ENCODE measurements at regions not wholly inside any gene's neighbourhood (a gene's known extent, or its start where the extent isn't known, plus 50 kb on each side); places are given as distances from the start of the nearest gene placed in this dataset.
"Not testable (repeated sequence)": the region's sequence is repeated elsewhere in the genome, so short reads cannot be mapped to it uniquely, and the experiment has no call there.

GRCh38 chr2:17460371-17461086 lies 57.7 kb downstream of the RAD51AP2 start:
- no peak for DNase-seq

GRCh38 chr2:17455343-17455742 lies 62.9 kb downstream of the RAD51AP2 start:
- no peak for DNase-seq

DNA sequence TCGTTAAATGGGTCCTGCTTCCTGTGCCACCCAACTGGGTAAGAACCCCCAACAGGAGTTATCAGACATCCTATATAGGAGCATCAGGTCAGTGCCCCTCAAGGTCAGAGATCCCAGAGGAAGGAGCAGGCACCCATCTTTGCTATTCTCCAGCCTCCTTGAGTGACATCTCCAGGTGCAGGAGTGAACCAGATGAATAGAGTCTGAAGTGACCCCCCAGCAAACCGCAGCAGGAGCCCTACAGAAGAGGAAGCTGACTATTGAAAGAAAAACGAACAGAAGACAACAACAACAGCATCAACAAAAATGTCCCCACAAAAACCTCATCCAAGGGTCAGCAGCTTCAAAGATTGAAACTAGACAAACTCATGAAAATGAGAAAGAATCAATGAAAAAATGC lies 72.0 kb downstream of the RAD51AP2 start:
- DNase-seq = not testable (repeated sequence)

DNA sequence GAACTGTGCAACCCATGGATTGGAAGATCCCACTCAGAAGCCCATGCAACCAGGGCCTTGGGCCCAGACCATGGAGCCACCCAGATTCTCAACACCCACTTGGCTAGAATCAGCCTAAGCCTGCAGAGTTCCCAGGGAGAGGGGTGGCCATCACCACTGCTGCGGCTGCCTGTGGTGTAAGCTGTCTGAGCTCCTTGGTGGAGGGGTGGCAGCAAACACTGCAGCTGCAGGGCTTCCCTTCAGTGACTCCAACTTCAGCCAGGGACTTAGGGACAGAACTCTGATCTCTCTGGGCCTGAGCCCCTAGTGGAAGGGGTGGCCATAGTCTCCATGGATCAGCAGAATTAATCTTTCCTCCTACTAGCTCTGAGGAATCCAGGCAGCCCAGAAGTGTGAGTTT lies 72.5 kb downstream of the RAD51AP2 start:
- no peak for DNase-seq

- no peak for DNase-seq
Measured at GRCh38 chr2:17442334-17442733, 75.9 kb downstream of the RAD51AP2 start.

- no peak for DNase-seq
Measured at GRCh38 chr2:17441790-17442189, 76.5 kb downstream of the RAD51AP2 start.

- no peak for DNase-seq
Measured at GRCh38 chr2:17441055-17441771, 77.0 kb downstream of the RAD51AP2 start.

DNA sequence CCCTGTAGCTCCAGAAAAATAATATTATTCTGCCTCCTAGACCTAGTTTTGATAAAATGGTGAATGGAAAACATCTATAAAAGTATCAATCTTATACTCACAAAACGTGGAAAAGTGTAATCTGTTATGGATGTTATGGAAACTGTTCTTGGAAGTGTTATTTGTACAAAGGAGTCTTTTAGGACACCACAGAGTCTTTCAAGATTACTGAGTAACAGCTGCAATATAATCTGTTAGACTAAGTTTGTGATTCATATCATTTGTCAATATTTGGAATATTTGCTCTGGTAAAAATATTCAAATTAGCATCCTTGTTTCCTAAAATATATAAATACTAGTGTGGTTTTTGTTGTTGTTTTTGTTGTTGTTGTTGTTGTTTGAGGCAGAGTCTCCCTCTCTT lies 87.9 kb downstream of the RAD51AP2 start:
- no peak for DNase-seq

GRCh38 chr2:17429130-17429529 lies 89.1 kb downstream of the RAD51AP2 start:
- no peak for DNase-seq

GRCh38 chr2:17427401-17427800 lies 90.8 kb downstream of the RAD51AP2 start:
- no peak for DNase-seq

DNA sequence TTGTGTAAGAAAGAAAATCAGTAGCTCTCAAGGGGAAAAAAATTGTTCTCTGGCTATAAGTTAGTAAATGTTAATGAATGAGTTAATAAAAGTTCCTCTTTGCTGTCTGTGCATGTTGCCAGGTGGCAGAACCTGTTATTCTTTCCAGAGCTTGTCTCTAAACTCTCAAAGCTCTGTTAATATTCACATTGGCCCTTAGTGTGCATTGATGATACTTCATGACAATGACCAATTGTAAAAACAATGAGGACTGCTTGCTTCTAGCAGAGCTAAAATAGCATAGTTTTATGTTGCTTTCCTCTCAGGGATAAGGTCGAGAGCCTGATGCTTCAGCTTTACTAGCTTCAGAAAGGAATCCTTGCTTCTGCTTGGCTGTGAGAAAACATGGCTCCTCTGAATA lies 91.5 kb downstream of the RAD51AP2 start:
- DNase-seq = no peak

GRCh38 chr2:17422061-17422460 lies 96.2 kb downstream of the RAD51AP2 start:
- no peak for DNase-seq

DNA sequence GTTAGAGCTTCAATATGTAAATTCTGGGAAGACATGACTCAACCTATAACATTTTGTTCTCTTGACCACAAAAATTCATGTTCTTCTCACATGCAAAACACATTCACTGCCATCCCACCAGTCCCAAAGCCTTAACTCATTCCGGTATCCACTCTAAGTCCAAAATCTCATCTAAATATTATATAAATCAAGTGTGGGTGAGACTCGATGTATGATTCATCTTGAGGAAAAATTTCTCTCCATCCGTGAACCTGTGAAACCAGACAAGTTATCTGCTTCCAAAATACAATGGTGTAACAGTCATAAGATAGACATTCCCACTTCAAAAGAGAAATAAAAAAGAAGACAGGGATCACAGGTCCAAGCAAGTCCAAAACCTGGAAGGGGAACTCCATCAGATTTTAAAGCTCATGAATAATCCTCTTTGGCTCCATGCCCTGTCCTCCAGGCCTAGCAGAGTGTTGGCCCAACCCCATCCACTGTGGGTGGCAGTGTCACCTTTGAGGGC lies 101.3 kb downstream of the RAD51AP2 start:
- DNase-seq = no peak

GRCh38 chr2:17413036-17413435 lies 105.2 kb downstream of the RAD51AP2 start:
- DNase-seq = no peak

DNA sequence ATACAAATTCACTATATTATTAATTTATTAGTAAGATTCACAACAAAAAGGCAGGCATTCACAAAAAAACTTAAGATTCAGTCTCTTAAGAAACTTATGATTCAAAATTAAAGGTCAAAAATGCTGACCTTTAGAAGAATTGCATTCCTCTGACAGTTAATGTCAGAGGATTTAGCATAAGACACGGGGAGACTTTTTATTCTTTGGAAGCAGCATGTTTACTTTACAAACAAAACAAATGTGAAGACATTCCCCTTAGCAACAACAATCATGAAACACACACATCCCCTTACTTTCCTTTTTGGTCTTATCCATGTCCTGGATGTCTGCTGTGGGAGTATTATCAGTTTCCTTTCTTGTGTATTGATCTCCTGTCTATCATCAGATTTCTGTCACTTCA lies 117.1 kb downstream of the RAD51AP2 start:
- DNase-seq = no peak

- no peak for DNase-seq
Measured at GRCh38 chr2:17398770-17399169, 119.5 kb downstream of the RAD51AP2 start.

GRCh38 chr2:17388798-17389197 lies 129.4 kb downstream of the RAD51AP2 start:
- no peak for DNase-seq

- no peak for DNase-seq
Measured at GRCh38 chr2:17387591-17387990, 130.6 kb downstream of the RAD51AP2 start.

DNA sequence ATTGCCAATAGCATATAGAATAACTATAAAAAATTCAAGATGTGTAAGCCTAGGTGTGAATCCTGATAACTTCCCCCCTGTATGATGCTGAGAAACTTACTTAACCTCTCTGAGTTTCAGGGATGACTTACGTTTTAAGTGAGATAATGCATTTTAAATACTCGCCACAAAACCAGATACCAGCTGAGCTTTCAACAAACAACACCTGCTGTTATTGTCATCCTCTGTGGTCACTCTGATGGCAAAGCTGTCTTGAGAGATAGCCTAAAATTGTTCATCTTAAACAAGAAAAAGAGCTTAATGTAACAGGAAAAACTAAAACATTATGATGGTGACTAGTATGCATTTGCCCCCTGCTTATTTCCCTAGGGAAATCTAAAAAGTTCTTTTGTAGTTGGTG lies 131.5 kb downstream of the RAD51AP2 start:
- no peak for DNase-seq

- no peak for DNase-seq
Measured at GRCh38 chr2:17380003-17380402, 138.2 kb downstream of the RAD51AP2 start.

DNA sequence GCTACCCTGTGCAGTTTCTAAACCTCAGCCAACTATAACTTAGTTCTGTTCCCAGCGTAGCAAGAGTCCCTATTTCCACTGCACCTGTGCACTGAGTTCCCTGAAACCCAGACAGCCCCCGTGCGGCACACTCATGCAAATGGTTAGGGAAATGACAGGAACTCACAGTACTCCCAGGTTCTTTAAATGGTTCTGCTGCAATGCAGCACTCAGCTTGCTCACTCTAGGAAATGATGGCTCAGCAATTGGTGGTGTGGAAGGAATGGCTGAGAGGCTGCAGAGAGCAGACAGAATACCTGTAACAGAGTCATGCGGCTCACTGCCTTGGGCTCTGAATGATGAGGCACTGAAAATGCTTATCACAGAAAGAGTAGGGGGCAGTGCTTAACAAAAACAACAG lies 143.0 kb downstream of the RAD51AP2 start:
- DNase-seq = no peak

- no peak for DNase-seq
Measured at GRCh38 chr2:17373741-17374140, 144.5 kb downstream of the RAD51AP2 start.

DNA sequence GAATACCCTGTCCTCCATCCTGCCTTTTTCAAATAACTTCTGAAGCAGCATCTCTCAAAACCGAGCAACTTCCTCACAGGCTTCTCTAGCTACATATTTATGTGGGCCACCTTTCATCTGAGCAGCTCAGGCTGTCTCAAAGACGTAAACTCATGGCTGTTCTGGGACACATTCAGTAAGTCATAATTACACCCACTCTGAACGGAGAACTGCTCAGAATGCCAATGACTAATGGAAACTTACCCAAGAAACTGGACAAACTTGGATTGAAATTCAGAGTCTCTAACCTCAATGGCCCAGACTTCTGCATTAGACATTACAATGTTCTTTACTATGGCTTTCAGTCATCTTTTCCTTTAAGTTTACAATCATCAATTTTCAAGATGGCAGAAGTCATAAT lies 145.2 kb downstream of the RAD51AP2 start:
- no peak for DNase-seq

- no peak for DNase-seq
Measured at GRCh38 chr2:17363846-17364245, 154.4 kb downstream of the RAD51AP2 start.

Data from T-helper 1 cell (primary cell).